IPS DF 6.9 (cell line): ENCODE measurements at regions not wholly inside any gene's neighbourhood (a gene's known extent, or its start where the extent isn't known, plus 50 kb on each side); places are given as distances from the start of the nearest gene placed in this dataset.

Source experiments
- DNase-seq: peaks from one replicate; pipeline ENCODE4 v3.0.0-alpha.2; 2013; ENCODE audit warnings: low read depth, low spot score
- H3K27ac ChIP-seq: one replicate; pipeline ENCODE4 v1.5.1; 2013; ENCODE audit warnings: low read length, control low read depth
- H3K27me3 ChIP-seq: 2 replicates; pipeline ENCODE4 v1.6.1; 2013; ENCODE audit warnings: mild to moderate bottlenecking, low read length; ENCODE audit not compliant: control insufficient read depth, insufficient read depth
- H3K36me3 ChIP-seq: 2 replicates; pipeline ENCODE4 v1.6.1; 2013; ENCODE audit warnings: low read length; ENCODE audit not compliant: control insufficient read depth, insufficient read depth
- H3K4me1 ChIP-seq: 2 replicates; pipeline ENCODE4 v1.6.1; 2013; ENCODE audit warnings: low read length; ENCODE audit not compliant: control insufficient read depth, insufficient read depth
- H3K4me3 ChIP-seq: 2 replicates; pipeline ENCODE4 v1.5.1; 2013; ENCODE audit warnings: mild to moderate bottlenecking, low read length
- H3K9me3 ChIP-seq: 2 replicates; pipeline ENCODE4 v1.6.1; 2013; ENCODE audit warnings: low read length, inconsistent platforms; ENCODE audit not compliant: control insufficient read depth, insufficient read depth
- WGBS: extraction: QIAGEN DNeasy Blood & Tissue Kit; methylation state at CpG from one replicate; pipeline ENCODE4 v1.1.7; 2013; ENCODE audit warnings: mixed read lengths, missing lambda C conversion rate; ENCODE audit not compliant: insufficient read length, insufficient coverage; 5-methylcytosine and 5-hydroxymethylcytosine counted together

DNA sequence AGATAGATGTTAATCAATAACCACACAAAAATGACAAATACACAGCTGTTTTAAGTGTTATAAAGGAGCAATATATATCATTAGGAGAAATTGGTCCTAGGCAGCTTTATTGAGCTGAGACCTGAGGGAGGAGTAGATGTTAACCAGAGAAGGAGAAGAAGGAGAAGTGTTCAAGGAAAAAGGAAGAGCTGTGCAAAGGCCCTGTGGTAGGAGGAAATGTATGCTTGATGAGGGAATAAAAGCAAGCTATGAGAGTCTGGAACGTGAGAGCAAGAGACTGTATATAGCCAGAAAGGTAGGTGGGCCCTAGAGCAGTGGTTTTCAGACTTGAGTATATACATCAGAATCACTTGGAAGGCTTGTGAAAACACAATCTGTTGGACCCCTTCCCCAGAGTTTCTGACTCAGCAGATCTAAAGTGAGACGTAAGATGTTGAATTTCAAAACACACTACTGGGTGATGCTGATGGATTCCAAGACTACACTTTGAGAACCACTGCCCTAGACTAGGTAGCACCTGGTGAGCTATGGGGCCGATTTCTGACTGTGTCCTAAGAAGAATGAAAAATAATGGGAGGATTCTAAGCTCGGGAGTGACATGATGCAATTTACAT lies 342.3 kb upstream of the ADAMTS9 start:
- no peak for DNase-seq
- Histone ChIP-seq H3K27ac (no peak overlapping the region), H3K9me3 (no peaks in the 10 kb centered on the region)

DNA sequence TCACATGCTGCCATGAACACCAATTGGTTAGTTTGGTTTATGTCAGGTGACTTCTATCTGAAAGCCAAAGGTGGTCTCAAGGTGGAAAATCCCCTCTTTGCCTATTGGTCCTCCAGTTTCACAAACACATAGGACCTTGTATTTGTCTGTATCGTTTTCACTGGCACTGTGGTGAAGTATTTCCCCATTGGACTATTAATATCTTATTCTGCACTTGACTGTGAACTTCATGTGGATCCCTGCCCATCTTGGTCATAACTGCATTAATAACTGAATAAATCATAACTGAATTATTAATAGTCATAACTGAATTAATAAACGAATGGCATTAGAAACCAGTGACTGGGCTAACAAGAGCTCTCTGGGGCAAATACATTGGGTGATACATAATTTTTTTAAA lies 341.3 kb upstream of the ADAMTS9 start:
- H3K27me3 ChIP-seq, result no peaks in the 10 kb centered on the region
- H3K9me3 ChIP-seq, result no peaks in the 10 kb centered on the region
- no peak overlapping the region for H3K4me3 ChIP-seq
- no CpG with 5 or more reads among the region's 2 CpGs for WGBS
- no peak for DNase-seq
- H3K27ac ChIP-seq, result no peak overlapping the region
- H3K36me3 ChIP-seq, result no peaks in the 10 kb centered on the region
- H3K4me1 ChIP-seq, result no peaks in the 10 kb centered on the region; the same call in 1 of the 2 replicates

More for the DNA sequence above, 342.3 kb upstream of the ADAMTS9 start:
- Histone ChIP-seq H3K4me3 (no peak overlapping the region), H3K36me3 (no peaks in the 10 kb centered on the region), H3K27me3 (no peaks in the 10 kb centered on the region), H3K4me1 (no peaks in the 10 kb centered on the region; the same call in 1 of the 2 replicates)
- WGBS, result no CpG with 5 or more reads among the region's 4 CpGs

DNA sequence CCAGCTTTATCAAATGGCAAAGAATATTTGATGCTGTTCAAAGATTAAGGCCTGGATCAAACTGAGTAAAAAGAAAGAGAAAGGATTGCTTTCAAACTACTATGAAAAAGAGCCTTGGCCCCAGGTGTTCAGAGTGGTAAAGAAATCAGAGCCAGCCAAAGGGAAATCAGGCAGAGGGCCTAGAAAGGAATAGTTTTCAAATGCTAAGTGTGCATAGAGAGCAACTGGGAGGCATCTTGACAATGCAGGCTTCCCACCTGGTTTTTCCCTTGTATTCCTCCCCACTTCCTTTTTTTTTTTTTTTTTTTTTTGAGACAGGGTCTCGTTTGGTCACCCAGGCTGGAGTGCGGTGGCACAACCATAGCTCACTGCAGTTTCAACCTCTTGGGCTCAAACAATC lies 340.2 kb upstream of the ADAMTS9 start:
- no peaks in the 10 kb centered on the region for H3K36me3 ChIP-seq
- no peak overlapping the region for H3K27ac ChIP-seq
- no peaks in the 10 kb centered on the region; the same call in 1 of the 2 replicates for H3K4me1 ChIP-seq
- no peak for DNase-seq
- no peaks in the 10 kb centered on the region for H3K9me3 ChIP-seq
- no peaks in the 10 kb centered on the region for H3K27me3 ChIP-seq
- no peak overlapping the region for H3K4me3 ChIP-seq
- no CpG with 5 or more reads among the region's 2 CpGs for WGBS

DNA sequence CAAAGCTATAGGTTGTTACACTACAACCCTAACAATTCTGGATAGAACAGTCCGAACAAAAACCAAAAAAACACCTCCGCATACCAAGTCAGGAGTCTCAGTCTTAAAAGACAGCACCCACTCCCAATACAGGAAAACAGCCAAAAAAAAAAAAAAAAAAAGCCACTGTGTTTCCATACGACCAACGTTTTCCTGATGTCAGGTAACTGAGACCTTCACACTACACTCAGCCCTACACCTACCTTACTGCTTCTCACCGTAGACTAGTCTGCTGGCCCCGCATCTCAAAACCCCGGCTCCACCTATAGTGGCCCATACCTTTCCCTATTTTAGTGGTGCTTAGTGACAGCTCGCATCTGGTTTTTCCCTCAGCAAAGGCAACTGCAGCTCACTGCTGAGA lies 339.5 kb upstream of the ADAMTS9 start:
- H3K4me1 ChIP-seq, result no peaks in the 10 kb centered on the region; the same call in 1 of the 2 replicates
- no CpG with 5 or more reads among the region's 8 CpGs for WGBS
- H3K9me3 ChIP-seq, result no peaks in the 10 kb centered on the region
- no peak overlapping the region for H3K27ac ChIP-seq
- DNase-seq, result no peak
- no peak overlapping the region for H3K4me3 ChIP-seq
- no peaks in the 10 kb centered on the region for H3K27me3 ChIP-seq
- no peaks in the 10 kb centered on the region for H3K36me3 ChIP-seq

DNA sequence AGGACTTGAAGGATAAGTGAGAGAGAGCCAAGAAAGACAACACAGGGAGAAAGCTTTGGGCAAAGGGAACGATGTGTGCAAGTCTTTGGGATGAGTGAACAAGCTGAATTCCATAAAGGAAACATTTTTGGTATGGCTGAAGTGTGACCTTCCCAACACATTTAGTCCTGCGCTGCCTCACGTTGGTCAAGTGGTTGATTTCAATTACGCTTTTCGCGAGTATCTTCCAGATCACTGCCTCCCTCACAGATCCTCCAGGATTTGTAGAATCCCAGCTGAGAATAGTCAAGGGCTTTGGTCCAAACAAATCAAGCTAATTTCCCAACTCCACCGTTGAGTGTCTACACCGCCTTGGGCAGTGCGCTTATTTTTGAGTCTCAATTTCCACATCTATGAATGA lies 338.4 kb upstream of the ADAMTS9 start:
- Histone ChIP-seq H3K4me3 (no peak overlapping the region), H3K9me3 (no peaks in the 10 kb centered on the region), H3K4me1 (no peaks in the 10 kb centered on the region; the same call in 1 of the 2 replicates), H3K36me3 (no peaks in the 10 kb centered on the region), H3K27ac (no peak overlapping the region), H3K27me3 (no peaks in the 10 kb centered on the region)
- DNase-seq, result no peak
- no CpG with 5 or more reads among the region's 9 CpGs for WGBS

DNA sequence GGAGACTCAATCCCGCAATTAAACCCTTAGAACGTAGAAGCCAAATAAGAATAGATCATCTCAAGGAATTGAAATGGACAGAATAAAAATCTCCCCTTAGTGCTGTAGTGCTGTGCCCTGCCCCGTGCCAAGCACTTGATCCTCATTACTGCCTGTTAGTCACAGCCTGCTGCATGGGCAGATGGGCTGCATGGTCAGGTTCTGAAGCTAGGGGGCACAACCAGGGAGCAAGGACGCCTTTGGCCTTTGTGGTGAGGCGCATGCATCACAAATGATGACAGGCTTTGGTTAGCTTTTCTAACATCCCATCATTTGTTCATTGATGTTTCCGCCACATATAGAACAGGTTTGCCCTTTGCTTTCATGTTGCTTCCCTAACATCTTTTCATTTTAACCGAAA lies 336.3 kb upstream of the ADAMTS9 start:
- no peak for DNase-seq
- H3K36me3 ChIP-seq, result no peaks in the 10 kb centered on the region
- no peaks in the 10 kb centered on the region; the same call in 1 of the 2 replicates for H3K4me1 ChIP-seq
- no peak overlapping the region for H3K4me3 ChIP-seq
- no peak overlapping the region for H3K27ac ChIP-seq
- no peaks in the 10 kb centered on the region for H3K27me3 ChIP-seq
- WGBS, result no CpG with 5 or more reads among the region's 7 CpGs
- H3K9me3 ChIP-seq, result no peaks in the 10 kb centered on the region

DNA sequence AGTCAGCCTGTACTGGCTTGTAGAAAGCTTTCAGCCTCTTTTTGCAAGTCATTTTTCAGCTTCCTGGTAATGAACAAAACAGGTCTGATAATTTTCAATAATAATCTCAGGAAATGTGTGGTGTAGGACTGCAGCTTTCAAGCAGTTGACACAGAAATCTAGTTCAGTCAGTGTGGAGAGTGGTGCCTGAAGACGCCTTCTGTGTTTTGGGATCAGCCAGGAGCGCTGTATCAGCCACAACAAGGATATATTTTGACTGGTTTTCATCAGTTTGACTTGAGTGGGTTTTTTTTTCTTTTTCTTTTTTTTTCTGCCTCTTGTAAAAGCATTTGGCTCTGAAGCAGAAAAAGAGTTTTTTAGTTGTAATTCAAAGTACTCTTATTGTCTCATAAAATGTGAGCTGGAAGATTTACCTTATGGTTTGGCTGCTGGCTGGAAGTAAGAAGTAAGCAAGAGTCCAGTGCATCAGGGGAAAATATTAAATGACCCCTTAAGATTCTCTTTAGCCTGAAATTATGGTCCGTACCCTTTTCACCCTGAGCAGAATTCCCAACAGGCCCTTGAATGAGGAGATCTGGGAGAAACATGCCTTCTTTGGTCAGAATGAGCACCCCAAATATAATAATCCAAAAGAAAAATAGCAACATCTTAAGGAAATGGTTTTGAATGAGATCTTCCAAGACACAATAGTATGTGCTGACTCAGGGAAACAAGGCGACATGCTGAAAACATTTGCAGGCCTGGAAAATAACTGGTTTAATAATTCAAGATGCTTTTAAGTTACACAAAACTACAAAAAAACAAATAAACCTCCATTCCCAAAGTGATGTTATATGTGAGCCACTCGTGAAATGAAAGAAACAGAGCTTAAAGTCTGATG lies 332.7 kb upstream of the ADAMTS9 start:
- no peak for DNase-seq
- Histone ChIP-seq H3K27ac (no peak overlapping the region), H3K36me3 (no peaks in the 10 kb centered on the region), H3K27me3 (no peaks in the 10 kb centered on the region), H3K9me3 (no peaks in the 10 kb centered on the region), H3K4me1 (no peaks in the 10 kb centered on the region), H3K4me3 (no peak overlapping the region)
- no CpG with 5 or more reads among the region's 5 CpGs for whole genome bisulfite sequencing

DNA sequence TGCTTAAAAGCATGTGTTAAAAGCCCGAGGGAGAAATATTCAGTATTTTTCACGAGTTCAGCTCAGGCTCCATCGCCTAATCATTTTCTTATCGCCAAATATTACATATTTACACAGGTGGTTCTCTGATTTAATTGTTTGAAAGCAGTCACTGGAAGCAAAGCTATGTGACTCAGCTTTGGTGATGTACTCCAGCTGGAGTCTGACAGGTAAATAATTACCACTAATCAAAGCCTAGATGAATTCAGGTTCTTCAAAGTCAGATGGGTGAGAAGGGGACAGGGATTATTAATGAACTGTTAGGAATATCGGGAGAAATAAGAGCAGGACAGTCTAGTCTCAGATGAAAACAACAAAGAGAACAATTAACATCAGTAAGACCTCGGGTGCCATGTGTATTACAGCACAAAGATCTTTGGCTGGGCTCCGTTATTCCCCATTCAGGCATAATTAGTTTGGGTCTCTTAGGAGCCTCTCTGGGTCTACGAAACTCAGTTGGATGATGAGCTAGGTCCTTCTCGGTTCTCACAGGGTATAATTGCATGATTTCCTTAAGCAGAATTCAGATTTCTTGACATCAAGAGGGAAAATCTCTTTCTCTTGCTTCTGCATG lies 331.7 kb upstream of the ADAMTS9 start:
- WGBS, result no CpG with 5 or more reads among the region's 9 CpGs
- no peak for DNase-seq

DNA sequence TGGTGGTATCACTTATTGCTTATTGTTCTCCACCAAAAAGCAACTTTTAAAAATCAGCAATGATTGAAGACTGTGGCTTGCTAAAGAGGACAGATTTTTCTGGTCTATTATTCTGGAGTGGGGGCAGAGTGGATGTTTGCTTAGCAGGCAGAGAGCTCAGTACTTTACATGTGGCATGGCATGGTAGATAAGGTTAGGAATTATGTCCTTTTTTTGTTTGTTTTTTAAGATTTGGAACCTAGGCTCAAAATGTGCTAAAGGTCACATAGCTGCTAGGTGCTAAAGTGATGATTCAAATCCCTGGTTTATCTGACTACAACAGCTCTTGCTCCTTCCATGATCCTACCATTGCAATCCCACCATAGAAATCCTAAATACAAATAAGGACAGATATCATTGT lies 331.0 kb upstream of the ADAMTS9 start:
- Histone ChIP-seq H3K27me3 (no peaks in the 10 kb centered on the region), H3K9me3 (no peaks in the 10 kb centered on the region), H3K36me3 (no peaks in the 10 kb centered on the region), H3K4me3 (no peak overlapping the region), H3K4me1 (no peaks in the 10 kb centered on the region), H3K27ac (no peak overlapping the region)
- no peak for DNase-seq

More for the DNA sequence above, 331.7 kb upstream of the ADAMTS9 start:
- Histone ChIP-seq H3K9me3 (no peaks in the 10 kb centered on the region), H3K4me1 (no peaks in the 10 kb centered on the region), H3K27ac (no peak overlapping the region), H3K27me3 (no peaks in the 10 kb centered on the region), H3K36me3 (no peaks in the 10 kb centered on the region), H3K4me3 (no peak overlapping the region)

DNA sequence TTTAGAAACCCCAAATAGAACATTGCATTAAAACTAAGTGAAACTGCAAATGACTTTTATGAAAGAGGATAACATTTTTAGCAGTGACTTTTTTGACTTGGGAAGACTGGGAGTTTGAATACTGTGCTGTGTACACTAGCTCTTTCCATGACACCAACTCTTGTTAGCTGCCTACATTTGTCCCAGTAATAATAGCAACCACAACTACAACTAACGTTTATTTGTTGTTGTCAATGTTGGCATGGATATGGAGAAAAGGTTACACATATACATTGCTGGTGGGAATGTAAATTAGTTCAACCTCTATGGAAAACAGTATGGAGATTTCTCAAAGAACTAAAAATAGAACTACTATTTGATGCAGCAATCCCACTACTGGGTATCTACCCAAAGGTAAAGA lies 329.6 kb upstream of the ADAMTS9 start:
- Histone ChIP-seq H3K36me3 (no peaks in the 10 kb centered on the region), H3K4me1 (no peaks in the 10 kb centered on the region), H3K27me3 (no peaks in the 10 kb centered on the region), H3K9me3 (no peaks in the 10 kb centered on the region), H3K4me3 (no peak overlapping the region), H3K27ac (no peak overlapping the region)
- DNase-seq, result no peak
- no CpG with 5 or more reads among the region's 1 CpG for WGBS
